Fibroblast of villous mesenchyme (primary cell): ENCODE measurements at regions not wholly inside any gene's neighbourhood (a gene's known extent, or its start where the extent isn't known, plus 50 kb on each side); places are given as distances from the start of the nearest gene placed in this dataset.
"Not testable (repeated sequence)": the region's sequence is repeated elsewhere in the genome, so short reads cannot be mapped to it uniquely, and the experiment has no call there.

ENCODE experiments used
- DNase-seq: peaks from one replicate; pipeline ENCODE4 v3.0.0-alpha.2; 2010; ENCODE audit warnings: low read depth
- H3K4me3 ChIP-seq: 2 replicates; pipeline ENCODE4 v1.5.1; 2011; ENCODE audit warnings: low read depth, mild to moderate bottlenecking, low read length
- CTCF ChIP-seq: IDR thresholded peaks from 2 replicates; pipeline ENCODE4 v1.5.1; 2012; ENCODE audit warnings: low read depth, mild to moderate bottlenecking, low read length; ENCODE audit not compliant: insufficient read depth

- peak; percentile 56 for DNase-seq
- H3K4me3 ChIP-seq, result no peak overlapping the region
- no peak for TF ChIP-seq CTCF
Observed at GRCh38 chr12:75661908-75662307, 150.5 kb upstream of the KRR1 start.

GRCh38 chr12:75660805-75661404 is 149.5 kb upstream of the KRR1 start:
- TF ChIP-seq CTCF, result no peak
- peak; percentile 26 for DNase-seq

GRCh38 chr12:75660107-75660530 is 148.7 kb upstream of the KRR1 start:
- peak; percentile 62 for DNase-seq
- TF ChIP-seq CTCF, result no peak
- H3K4me3 ChIP-seq, result no peak overlapping the region

More at GRCh38 chr12:75660805-75661404, 149.5 kb upstream of the KRR1 start:
- no peak overlapping the region for H3K4me3 ChIP-seq

- no peak overlapping the region for H3K4me3 ChIP-seq
- DNase-seq, result peak; percentile 69
- TF ChIP-seq CTCF, result no peak
Observed at GRCh38 chr12:75658901-75659823, 147.8 kb upstream of the KRR1 start.

- DNase-seq, result no peak
- H3K4me3 ChIP-seq, result no peak overlapping the region
- TF ChIP-seq CTCF, result no peak
Observed at GRCh38 chr12:75658286-75658685, 146.9 kb upstream of the KRR1 start.

- DNase-seq, result no peak
- H3K4me3 ChIP-seq, result no peak overlapping the region
- no peak for TF ChIP-seq CTCF
Observed at GRCh38 chr12:75657831-75658230, 146.4 kb upstream of the KRR1 start.

GRCh38 chr12:75657354-75657753 is 145.9 kb upstream of the KRR1 start:
- not testable (repeated sequence) for DNase-seq, H3K4me3 ChIP-seq
